GM20000 (cell line): ENCODE measurements at regions not wholly inside any gene's neighbourhood (a gene's known extent, or its start where the extent isn't known, plus 50 kb on each side); places are given as distances from the start of the nearest gene placed in this dataset.
A peak's percentile ranks its signal among the peaks of the same experiment; 100 is the strongest.
"Not testable (repeated sequence)": the region's sequence is repeated elsewhere in the genome, so short reads cannot be mapped to it uniquely, and the experiment has no call there.

ENCODE experiments used
- DNase-seq: peaks from one replicate; pipeline ENCODE4 v3.0.0; 2012; ENCODE audit warnings: low spot score
- CTCF ChIP-seq: IDR thresholded peaks from 2 replicates; pipeline ENCODE4 v1.5.1; 2012; ENCODE audit warnings: mild to moderate bottlenecking, control low read depth; ENCODE audit errors: extremely low read depth, missing control alignments

GRCh38 chr7:55305135-55305534, 60.0 kb upstream of the LANCL2 start:
- DNase-seq, result no peak
- TF ChIP-seq CTCF, result no peak

GRCh38 chr7:55306331-55306730, 58.8 kb upstream of the LANCL2 start:
- TF ChIP-seq CTCF, result no peak
- no peak for DNase-seq

- TF ChIP-seq CTCF, result no peak
- no peak for DNase-seq
These were observed 57.8 kb upstream of the LANCL2 start for GRCh38 chr7:55307123-55307916.

- TF ChIP-seq CTCF, result no peak
- DNase-seq, result no peak
These were observed 56.8 kb upstream of the LANCL2 start for GRCh38 chr7:55308186-55308929.

- DNase-seq, result peak; percentile 84
- TF ChIP-seq CTCF, result no peak
These were observed 55.8 kb upstream of the LANCL2 start for GRCh38 chr7:55309040-55309991.

- no peak for TF ChIP-seq CTCF
- DNase-seq, result no peak
These were observed 54.7 kb upstream of the LANCL2 start for GRCh38 chr7:55310287-55311025.

- DNase-seq, result not testable (repeated sequence)
These were observed 53.2 kb upstream of the LANCL2 start for GRCh38 chr7:55311892-55312291.

GRCh38 chr7:55313671-55314070, 51.5 kb upstream of the LANCL2 start:
- DNase-seq, result not testable (repeated sequence)
